PC-3 (cell line): ENCODE measurements at regions not wholly inside any gene's neighbourhood (a gene's known extent, or its start where the extent isn't known, plus 50 kb on each side); places are given as distances from the start of the nearest gene placed in this dataset.

Source experiments
- ATAC-seq: fragments of 200-7000 bp; cut with Tn5 transposase; 2 replicates; pipeline ENCODE4 v1.9.1; 2020; ENCODE audit warnings: mild to moderate bottlenecking, moderate library complexity
- BruUV-seq: library from RNA; stranded (reverse); fragments of 400-500 nt; replicated peaks from 2 replicates; lab custom pipeline; 2021; lab: Mats Ljungman, UMichigan
- CTCF ChIA-PET: fragments of 300-600 bp; sonication (Branson Sonifier 250); formaldehyde crosslinking; loops from one replicate; lab custom pipeline; 2022; ENCODE audit warnings: antibody characterized with exemption; lab: Charles Lee
- POLR2A ChIA-PET: fragments of 300-600 bp; sonication (Branson Sonifier 250); formaldehyde crosslinking; loops from one replicate; lab custom pipeline; 2022; ENCODE audit warnings: antibody characterized with exemption; ENCODE audit not compliant: unreplicated experiment; lab: Charles Lee
- DNase-seq: peaks from one replicate; pipeline ENCODE4 v3.0.0-alpha.2; 2015
- H2AFZ ChIP-seq: fragments of 300-600 bp; sonication (generic); 2 replicates; pipeline ENCODE4 v1.6.0; 2016; ENCODE audit warnings: antibody characterized with exemption, low read length
- H3F3A ChIP-seq: fragments of 300-600 bp; sonication (generic); one replicate; pipeline ENCODE4 v1.6.0; 2017; ENCODE audit warnings: antibody characterized with exemption, low read length, control low read depth, mild to moderate bottlenecking; ENCODE audit not compliant: unreplicated experiment
- H3K27ac ChIP-seq: fragments of 300-600 bp; sonication (generic); 2 replicates; pipeline ENCODE4 v1.5.1; 2016; ENCODE audit warnings: mild to moderate bottlenecking, low read length
- H3K27me3 ChIP-seq: fragments of 300-600 bp; sonication (generic); 2 replicates; pipeline ENCODE4 v1.6.1; 2016; ENCODE audit warnings: low read length, mixed read lengths
- H3K36me3 ChIP-seq: fragments of 300-600 bp; sonication (generic); 2 replicates; pipeline ENCODE4 v1.6.1; 2016; ENCODE audit warnings: low read depth, mixed run types, low read length, mixed read lengths
- H3K4me1 ChIP-seq: fragments of 300-600 bp; sonication (generic); 2 replicates; pipeline ENCODE4 v1.5.1; 2016; ENCODE audit warnings: low read length; ENCODE audit not compliant: insufficient read depth
- H3K4me2 ChIP-seq: fragments of 300-600 bp; sonication (generic); 2 replicates; pipeline ENCODE4 v1.6.0; 2016; ENCODE audit warnings: low read length
- H3K4me3 ChIP-seq: fragments of 300-600 bp; sonication (generic); 2 replicates; pipeline ENCODE4 v1.5.1; 2016; ENCODE audit warnings: mild to moderate bottlenecking, low read length, mixed read lengths
- H3K79me2 ChIP-seq: fragments of 300-600 bp; sonication (generic); 2 replicates; pipeline ENCODE4 v1.6.1; 2017; ENCODE audit warnings: low read length, mixed read lengths
- H3K9ac ChIP-seq: fragments of 300-600 bp; sonication (generic); 2 replicates; pipeline ENCODE4 v1.6.0; 2016; ENCODE audit warnings: mild to moderate bottlenecking, low read length
- H3K9me2 ChIP-seq: fragments of 300-600 bp; sonication (generic); replicated peaks from 2 replicates; pipeline ENCODE4 v1.6.1; 2016; ENCODE audit warnings: mixed run types, low read length, mixed read lengths
- H3K9me3 ChIP-seq: fragments of 300-600 bp; sonication (generic); 2 replicates; pipeline ENCODE4 v1.6.1; 2016; ENCODE audit warnings: low read length, mixed read lengths
- H4K20me1 ChIP-seq: fragments of 300-600 bp; sonication (generic); 2 replicates; pipeline ENCODE4 v1.6.1; 2016; ENCODE audit warnings: low read length, mixed read lengths
- EZH2 ChIP-seq: fragments of 300-600 bp; sonication (generic); IDR thresholded peaks from one replicate; pipeline ENCODE4 v1.6.1; 2017; ENCODE audit warnings: antibody characterized with exemption, mild to moderate bottlenecking, low read length; ENCODE audit not compliant: unreplicated experiment
- EZH2phosphoT487 ChIP-seq: fragments of 300-600 bp; sonication (generic); IDR thresholded peaks from 2 replicates; pipeline ENCODE4 v1.6.1; 2018; ENCODE audit warnings: mild to moderate bottlenecking, antibody characterized with exemption, low read length, borderline replicate concordance
- intact Hi-C: fragments of 100-400 bp; cut with micrococcal nuclease; formaldehyde crosslinking; loops from 2 replicates; pipeline ENCODE4 v1.9.0; 2023
- TF ChIP-seq, protein P1 (sequence below): fragments of 300-600 bp; sonication (generic); conservative IDR thresholded peaks from 2 replicates; pipeline ENCODE4 v1.5.1; 2017; ENCODE audit warnings: antibody characterized with exemption, low read depth, mild to moderate bottlenecking, low read length

DNA sequence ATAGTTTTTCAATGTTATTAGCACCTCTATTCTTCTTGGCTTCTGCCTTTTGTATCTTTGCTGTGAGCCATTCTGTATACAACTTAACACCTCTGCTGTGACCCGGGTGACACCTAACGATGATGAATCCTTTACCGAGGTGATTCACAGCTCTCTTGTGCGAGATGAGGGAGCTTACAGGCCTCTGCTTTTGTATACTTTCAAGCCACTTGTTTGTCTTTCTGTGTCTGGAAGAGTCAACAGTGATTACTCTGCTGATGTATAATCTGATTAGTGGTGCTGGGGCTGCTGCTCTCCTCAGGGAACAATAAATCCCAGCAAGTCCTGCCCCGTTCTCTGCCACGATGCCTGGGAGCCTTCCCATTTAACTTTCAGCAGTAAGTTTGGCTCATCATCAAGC is 442.9 kb upstream of the SGCD start:
- no TSS peak for BruUV-seq
- Histone ChIP-seq H3K9ac (no peak overlapping the region), H3K27me3 (no peaks in the 10 kb centered on the region), H3K9me3 (no peaks in the 10 kb centered on the region), H3K4me2 (no peak overlapping the region), H3K36me3 (no peaks in the 10 kb centered on the region), H3K9me2 (no peaks in the 10 kb centered on the region), H3K4me1 (no peaks in the 10 kb centered on the region), H3K4me3 (no peak overlapping the region), H4K20me1 (no peaks in the 10 kb centered on the region), H3K79me2 (no peaks in the 10 kb centered on the region), H2AFZ (no peak overlapping the region), H3K27ac (no peak overlapping the region), H3F3A (no peaks in the 10 kb centered on the region)
- TF ChIP-seq EZH2 (no peak), EZH2phosphoT487 (no peak)
- TF ChIP-seq, protein P1, sequence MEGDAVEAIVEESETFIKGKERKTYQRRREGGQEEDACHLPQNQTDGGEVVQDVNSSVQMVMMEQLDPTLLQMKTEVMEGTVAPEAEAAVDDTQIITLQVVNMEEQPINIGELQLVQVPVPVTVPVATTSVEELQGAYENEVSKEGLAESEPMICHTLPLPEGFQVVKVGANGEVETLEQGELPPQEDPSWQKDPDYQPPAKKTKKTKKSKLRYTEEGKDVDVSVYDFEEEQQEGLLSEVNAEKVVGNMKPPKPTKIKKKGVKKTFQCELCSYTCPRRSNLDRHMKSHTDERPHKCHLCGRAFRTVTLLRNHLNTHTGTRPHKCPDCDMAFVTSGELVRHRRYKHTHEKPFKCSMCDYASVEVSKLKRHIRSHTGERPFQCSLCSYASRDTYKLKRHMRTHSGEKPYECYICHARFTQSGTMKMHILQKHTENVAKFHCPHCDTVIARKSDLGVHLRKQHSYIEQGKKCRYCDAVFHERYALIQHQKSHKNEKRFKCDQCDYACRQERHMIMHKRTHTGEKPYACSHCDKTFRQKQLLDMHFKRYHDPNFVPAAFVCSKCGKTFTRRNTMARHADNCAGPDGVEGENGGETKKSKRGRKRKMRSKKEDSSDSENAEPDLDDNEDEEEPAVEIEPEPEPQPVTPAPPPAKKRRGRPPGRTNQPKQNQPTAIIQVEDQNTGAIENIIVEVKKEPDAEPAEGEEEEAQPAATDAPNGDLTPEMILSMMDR: no peak
- ATAC-seq (no peak), DNase-seq (no peak)
- ChIA-PET CTCF (no interaction called here), POLR2A (no interaction called here)
- intact Hi-C loops: no loop called here

DNA sequence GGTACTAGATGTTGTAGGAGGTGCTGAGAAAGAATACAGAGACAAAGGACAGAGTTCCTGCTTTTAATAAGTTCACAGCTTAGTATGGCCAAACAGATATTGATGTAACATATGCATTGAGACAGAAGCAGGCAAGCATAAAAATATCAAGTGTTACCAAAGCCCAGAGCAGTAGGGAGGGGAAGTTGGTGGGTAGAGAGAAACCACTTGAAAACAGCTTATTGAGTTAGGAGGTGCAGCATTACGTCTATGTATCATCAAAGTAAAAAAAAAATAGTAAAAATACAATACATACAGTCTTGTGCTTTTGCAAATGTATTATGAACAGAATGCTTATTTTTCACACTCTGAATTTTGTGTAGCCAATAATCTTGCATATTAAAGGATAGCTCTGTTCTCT is 441.8 kb upstream of the SGCD start:
- no peaks in the 10 kb centered on the region for H3K9me3 ChIP-seq
- CTCF ChIA-PET: no interaction called here
- no peaks in the 10 kb centered on the region for H3K36me3 ChIP-seq
- no peaks in the 10 kb centered on the region for H3K9me2 ChIP-seq
- intact Hi-C loops: no loop called here
- no peak overlapping the region for H3K9ac ChIP-seq
- no peak for DNase-seq
- no peak overlapping the region for H3K4me2 ChIP-seq
- no peaks in the 10 kb centered on the region for H3K27me3 ChIP-seq
- H2AFZ ChIP-seq: no peak overlapping the region
- H4K20me1 ChIP-seq: no peaks in the 10 kb centered on the region
- no peaks in the 10 kb centered on the region for H3K79me2 ChIP-seq
- no peak for ATAC-seq
- H3K27ac ChIP-seq: no peak overlapping the region
- H3F3A ChIP-seq: no peaks in the 10 kb centered on the region
- POLR2A ChIA-PET: no interaction called here
- TF ChIP-seq, protein P1: no peak
- no peak for TF ChIP-seq EZH2
- TF ChIP-seq EZH2phosphoT487: no peak
- H3K4me1 ChIP-seq: no peaks in the 10 kb centered on the region
- H3K4me3 ChIP-seq: no peak overlapping the region
- no TSS peak for BruUV-seq

DNA sequence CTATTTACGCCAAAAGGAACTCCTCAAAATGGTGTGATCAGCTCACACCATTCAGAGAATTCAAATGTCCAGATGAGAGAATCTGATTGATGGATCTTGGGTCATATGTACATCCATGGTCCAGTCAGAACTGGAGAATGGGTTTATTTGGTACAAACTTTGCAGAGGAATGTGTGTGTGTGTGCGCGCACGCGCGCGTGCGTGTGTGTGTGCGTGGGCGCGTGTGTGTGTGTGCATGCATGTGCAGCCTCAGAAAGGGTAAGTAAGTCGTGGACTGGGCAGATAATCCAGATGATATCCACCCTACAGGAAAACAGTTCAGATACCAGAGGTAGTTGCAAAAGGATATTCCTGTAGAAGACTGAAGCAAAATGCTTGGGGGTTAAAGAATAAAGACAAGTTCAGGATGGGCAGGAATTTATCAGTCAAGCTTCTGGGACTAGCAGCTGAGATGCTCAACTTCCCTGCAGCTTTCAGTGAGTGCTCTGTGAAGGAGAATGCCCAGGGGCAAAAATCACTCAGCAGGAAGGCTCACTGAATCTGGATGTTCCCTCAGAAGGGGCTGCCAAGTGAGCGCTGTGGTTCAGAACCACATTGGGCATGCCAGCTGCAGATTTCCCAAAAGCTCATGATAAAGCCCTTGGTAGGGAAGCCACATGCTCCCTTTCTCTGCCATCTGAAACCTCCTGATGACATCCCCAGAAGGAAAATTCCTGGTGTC is 440.5 kb upstream of the SGCD start:
- Histone ChIP-seq H2AFZ (no peak overlapping the region), H3K79me2 (no peaks in the 10 kb centered on the region), H4K20me1 (no peaks in the 10 kb centered on the region), H3F3A (no peaks in the 10 kb centered on the region), H3K4me2 (no peak overlapping the region), H3K4me1 (no peaks in the 10 kb centered on the region), H3K9ac (no peak overlapping the region), H3K36me3 (no peaks in the 10 kb centered on the region), H3K4me3 (no peak overlapping the region), H3K9me3 (no peaks in the 10 kb centered on the region), H3K27me3 (no peaks in the 10 kb centered on the region), H3K9me2 (no peaks in the 10 kb centered on the region), H3K27ac (no peak overlapping the region)
- ChIA-PET CTCF (no interaction called here), POLR2A (no interaction called here)
- intact Hi-C loops: no loop called here
- no TSS peak for BruUV-seq
- ATAC-seq (no peak), DNase-seq (no peak)
- TF ChIP-seq, protein P1: no peak
- TF ChIP-seq EZH2 (no peak), EZH2phosphoT487 (no peak)
